Vagina (tissue), 2 donors: ENCODE measurements at regions not wholly inside any gene's neighbourhood (a gene's known extent, or its start where the extent isn't known, plus 50 kb on each side); places are given as distances from the start of the nearest gene placed in this dataset.

Source experiments
- POLR2A ChIP-seq, 2 donors: fragments of 450-650 bp; IDR thresholded peaks; one replicate each; pipeline ENCODE4 v1.6.1; 2017; ENCODE audit warnings: antibody characterized with exemption in 2 of 2, mild to moderate bottlenecking in 2 of 2, moderate library complexity in 2 of 2
- POLR2AphosphoS5 ChIP-seq, 2 donors: sonication (generic); formaldehyde crosslinking; IDR thresholded peaks; one replicate each; pipeline ENCODE4 v1.9.0; 2017; ENCODE audit warnings: antibody characterized with exemption in 2 of 2, mild to moderate bottlenecking in 2 of 2, low read depth in 1 of 2; ENCODE audit not compliant: insufficient read depth in 1 of 2
- TF ChIP-seq, protein P1 (sequence below), 3 experiments: fragments of 450-650 bp in 2 of 3; fragments of 200-600 bp in 1 of 3; sonication (generic) in 1 of 3; IDR thresholded peaks; one replicate each; pipeline ENCODE4 v1.5.1; 2017 to 2019; ENCODE audit warnings: antibody characterized with exemption in 3 of 3, mild to moderate bottlenecking in 2 of 3, moderate library complexity in 2 of 3

DNA sequence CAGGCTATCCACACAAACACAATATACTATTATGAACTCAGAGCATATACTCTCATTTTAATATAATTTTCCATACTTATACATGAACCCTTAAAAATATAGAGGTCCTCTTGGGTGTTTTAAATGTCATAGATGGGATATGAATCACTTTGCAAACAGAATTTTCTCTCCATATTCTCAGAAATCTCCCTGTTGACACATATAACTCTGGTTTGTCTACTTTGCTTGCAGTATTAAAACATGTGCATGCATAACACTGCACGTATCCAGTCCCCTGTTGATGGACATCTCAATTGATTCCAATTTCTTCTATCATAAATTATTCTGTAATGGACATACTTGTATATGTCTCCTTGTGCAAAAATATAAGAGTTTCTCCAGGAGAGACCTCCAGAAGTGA, 417.5 kb upstream of the TBX3 start:
- TF ChIP-seq POLR2A (IDR thresholded peaks at IDR 0.05) (no peak), POLR2AphosphoS5 (IDR thresholded peaks at IDR 0.05; ENCODE audit: insufficient read depth in 1 of 2, low read depth in 1 of 2) (no peak)
- TF ChIP-seq, protein P1, sequence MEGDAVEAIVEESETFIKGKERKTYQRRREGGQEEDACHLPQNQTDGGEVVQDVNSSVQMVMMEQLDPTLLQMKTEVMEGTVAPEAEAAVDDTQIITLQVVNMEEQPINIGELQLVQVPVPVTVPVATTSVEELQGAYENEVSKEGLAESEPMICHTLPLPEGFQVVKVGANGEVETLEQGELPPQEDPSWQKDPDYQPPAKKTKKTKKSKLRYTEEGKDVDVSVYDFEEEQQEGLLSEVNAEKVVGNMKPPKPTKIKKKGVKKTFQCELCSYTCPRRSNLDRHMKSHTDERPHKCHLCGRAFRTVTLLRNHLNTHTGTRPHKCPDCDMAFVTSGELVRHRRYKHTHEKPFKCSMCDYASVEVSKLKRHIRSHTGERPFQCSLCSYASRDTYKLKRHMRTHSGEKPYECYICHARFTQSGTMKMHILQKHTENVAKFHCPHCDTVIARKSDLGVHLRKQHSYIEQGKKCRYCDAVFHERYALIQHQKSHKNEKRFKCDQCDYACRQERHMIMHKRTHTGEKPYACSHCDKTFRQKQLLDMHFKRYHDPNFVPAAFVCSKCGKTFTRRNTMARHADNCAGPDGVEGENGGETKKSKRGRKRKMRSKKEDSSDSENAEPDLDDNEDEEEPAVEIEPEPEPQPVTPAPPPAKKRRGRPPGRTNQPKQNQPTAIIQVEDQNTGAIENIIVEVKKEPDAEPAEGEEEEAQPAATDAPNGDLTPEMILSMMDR (IDR thresholded peaks at IDR 0.05): no peak
